CD4-positive, alpha-beta T cell treated with Interleukin-6 for 4 hours (primary cell): ENCODE measurements at regions not wholly inside any gene's neighbourhood (a gene's known extent, or its start where the extent isn't known, plus 50 kb on each side); places are given as distances from the start of the nearest gene placed in this dataset.

Experiments used
- DNase-seq: peaks from one replicate; pipeline ENCODE4 v3.0.0-alpha.2; 2020; ENCODE audit warnings: mixed read lengths

GRCh38 chr10:78794736-78795455 is 273.9 kb upstream of the ZMIZ1 start:
- DNase-seq, result no peak

DNA sequence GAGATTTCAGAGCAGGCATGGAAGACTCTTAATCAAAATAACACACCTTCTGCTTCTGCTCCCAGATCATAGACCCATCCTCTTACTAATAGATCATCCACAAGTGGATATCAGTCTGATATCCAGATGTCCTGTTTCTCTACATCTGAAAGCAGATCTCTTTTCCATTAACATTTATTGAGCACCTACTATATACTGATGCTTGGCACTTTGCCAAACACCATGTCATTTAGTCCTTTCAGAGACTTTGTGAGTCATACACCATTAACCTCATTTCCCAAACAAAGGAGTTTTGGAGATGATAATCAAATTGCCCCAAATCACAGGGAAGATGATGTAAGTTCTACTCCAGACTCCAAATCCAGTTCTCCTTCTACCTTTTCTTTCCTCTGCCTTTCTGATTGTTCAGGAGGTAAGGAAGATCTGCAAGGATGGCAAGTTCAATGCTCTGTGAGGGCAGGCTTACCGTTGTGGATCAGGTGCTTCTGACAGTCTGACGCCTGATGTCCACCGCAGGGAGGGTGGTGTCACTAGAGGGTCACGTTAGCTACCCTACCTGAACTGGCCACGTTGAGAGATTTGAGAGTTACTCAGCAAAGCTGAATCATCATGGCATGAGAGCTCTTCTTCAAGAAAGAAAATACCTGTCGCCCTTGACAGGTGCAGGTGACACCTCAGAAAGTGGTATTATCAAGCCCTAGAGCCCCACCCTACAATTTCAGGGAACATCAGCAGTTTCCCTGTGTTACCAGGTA is 269.6 kb upstream of the ZMIZ1 start:
- DNase-seq, result no peak

DNA sequence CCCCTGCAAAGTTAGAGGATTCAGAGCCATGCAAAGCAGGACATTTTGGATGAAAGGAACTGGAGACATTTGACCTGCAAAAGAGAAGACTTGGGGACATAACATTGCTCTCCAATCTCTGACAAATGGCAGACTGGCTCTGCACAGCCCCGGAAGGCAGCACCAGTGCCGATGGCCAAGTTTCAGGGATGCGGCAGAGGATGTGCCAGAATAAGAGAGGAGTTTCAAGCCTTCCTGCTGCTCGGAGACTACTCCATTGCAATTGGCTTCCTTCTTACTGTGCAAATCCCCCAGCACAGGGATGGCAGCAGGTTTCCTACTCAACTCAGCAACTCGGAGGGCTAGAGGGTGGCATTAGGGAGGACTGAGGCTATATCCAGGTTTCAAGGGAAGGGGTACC is 268.8 kb upstream of the ZMIZ1 start:
- DNase-seq, result no peak

GRCh38 chr10:78800535-78801320 is 268.0 kb upstream of the ZMIZ1 start:
- DNase-seq, result no peak

DNA sequence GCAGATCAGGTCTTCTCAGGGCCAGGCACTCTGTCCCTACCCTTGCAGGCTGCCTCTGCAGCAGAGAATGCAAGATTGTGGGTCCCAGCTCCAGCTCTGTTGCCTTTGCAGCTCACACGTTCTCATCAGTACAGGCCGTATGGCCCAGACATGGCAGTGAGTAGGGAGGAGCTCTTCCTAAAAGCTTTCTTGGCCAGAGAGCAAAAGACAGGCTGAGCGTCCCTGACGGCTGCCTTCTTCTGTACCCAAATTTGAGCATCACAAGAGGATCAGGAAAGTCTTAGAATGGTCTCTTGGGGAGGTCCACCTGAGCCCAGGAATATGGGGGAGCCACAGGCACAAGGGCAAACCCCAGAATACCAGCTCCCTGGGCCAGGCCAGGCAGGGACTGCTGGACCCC is 266.3 kb upstream of the ZMIZ1 start:
- DNase-seq, result no peak

DNA sequence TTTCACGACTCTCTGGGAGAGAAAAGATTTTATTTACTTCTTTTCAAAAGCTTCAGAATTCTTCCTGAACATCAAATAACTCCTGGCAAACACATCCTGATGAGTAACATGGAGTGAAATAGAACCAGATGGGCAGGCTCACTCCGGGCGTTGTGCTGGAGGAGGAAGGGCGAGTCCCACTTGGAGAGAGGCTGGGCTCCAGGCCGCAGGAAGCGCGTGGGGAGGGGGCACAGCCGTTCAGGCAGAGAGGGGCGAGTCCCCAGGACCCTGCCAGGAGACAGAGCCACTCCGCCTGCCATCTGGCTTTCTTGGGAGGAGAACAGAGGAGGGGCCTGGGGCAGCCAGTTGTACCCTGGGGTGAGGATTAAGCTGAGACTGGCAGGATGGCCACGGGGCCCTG is 265.9 kb upstream of the ZMIZ1 start:
- DNase-seq, result no peak

DNA sequence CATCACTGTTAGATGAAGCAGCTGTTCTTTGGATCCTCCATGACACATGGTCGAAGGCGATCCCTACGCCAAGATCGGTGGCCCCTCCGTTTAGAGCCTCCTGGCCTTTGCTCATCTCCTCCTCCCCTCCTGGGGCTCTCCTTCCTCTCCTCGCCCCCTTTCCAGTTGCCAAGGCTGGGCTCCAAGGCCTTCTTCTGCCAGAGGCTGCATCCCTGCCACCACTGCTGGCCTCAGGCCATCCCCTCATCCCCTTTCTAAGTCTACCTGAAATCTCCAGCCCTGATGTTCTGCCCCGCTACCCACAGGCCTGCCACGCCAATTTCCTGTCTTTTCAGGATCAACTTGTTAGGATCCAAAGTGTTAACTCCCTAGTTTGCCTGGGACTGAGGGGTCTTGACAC is 265.1 kb upstream of the ZMIZ1 start:
- DNase-seq, result no peak

GRCh38 chr10:78804411-78805032 is 264.2 kb upstream of the ZMIZ1 start:
- DNase-seq, result no peak

GRCh38 chr10:78805176-78805575 is 263.6 kb upstream of the ZMIZ1 start:
- no peak for DNase-seq

DNA sequence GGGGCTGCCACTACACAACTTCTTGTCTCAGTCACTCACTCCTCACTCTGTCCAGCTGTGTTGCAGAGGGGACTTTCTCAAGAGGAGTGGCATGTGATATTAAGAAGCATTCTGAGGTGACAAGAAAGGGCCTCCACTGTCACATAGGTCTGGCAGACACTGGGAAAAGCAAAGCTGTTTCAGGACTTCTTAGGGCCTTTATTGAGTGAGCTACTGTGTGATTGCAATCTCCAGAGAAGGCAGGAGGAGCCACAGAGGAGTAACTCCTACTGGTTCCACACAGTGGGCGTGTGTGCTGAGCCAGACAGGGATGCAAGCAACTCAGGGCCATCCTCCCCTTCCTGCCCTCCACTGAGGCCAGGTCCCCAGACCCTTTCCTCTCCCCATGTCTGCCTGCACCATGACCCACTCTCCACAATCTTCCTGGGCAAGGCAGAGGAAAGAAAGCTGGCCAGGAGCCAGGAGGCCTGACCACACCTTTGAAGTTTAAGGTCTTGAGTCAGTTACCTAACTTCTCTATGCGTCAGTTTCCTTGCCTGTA is 262.0 kb upstream of the ZMIZ1 start:
- no peak for DNase-seq

DNA sequence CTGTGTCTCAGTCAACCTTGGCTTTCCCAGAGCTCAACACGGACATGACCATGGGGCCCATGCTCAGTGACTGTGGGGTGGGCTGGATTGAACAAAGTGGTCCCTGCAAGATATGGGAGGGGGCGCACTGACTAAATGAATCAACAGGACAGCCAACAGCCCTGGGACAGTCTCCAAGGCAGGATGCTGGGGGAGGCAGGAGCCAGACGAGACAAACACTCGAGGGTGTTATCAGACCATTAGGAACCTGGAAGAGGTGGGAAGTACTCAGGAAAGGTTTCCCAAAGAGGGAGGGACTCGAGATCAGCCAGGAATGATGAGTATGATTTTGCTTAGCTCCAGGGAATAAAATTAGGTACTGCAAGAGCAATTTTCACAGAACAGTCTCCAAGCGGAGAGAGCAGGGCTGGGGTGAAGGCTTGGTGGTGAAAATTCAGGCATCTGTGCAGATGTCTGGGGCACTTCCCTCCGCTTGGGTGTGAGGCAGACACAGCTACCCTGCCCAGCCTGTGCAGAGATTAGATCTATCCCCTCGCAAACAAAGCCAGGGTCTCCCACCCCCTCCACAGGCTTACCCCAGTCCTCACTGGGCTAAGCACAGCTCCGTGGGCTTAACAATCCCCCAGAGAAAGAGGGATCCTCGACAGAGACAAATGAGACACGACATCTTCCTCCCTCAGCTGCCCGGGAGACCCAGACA is 261.1 kb upstream of the ZMIZ1 start:
- no peak for DNase-seq

DNA sequence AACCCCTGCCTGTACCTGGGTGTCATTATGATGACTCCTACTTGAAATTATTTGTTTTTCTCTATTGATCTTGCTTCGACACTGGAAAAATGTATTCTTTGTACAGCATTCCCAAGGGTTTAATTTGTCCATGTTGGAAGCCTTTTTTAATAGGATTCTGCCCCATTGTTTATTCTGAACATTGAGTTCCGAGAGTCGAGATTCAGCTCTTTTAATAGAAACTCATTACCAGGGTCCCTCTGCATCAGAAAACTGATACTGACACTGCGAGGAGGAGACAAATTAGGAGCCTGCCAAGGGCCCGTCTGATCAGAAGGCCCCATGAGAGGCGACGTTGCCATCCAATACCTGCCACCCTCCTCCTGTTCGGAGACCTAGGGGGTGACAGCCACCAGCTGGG is 260.5 kb upstream of the ZMIZ1 start:
- no peak for DNase-seq

GRCh38 chr10:78808736-78809367 is 259.9 kb upstream of the ZMIZ1 start:
- DNase-seq, result no peak

DNA sequence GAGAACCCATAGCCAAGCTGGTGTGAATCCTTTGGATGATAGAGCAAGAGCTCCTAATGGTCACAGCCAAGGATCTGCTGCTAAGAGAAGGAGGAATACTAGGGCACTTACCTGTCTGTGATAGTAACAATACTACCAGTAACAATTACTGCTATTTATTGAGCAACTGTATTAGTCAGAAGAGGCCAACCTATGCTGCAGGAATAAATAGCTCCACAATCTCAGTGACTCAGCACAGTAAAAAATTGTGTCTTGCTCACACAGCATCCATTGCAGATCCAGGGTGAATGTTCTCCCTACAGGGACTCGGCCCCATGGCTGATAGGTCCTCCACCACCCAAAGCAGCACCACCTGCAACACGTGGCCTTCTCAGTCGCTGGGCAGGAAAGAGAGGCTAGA is 257.6 kb upstream of the ZMIZ1 start:
- no peak for DNase-seq

GRCh38 chr10:78812571-78813318 is 256.0 kb upstream of the ZMIZ1 start:
- DNase-seq, result no peak

DNA sequence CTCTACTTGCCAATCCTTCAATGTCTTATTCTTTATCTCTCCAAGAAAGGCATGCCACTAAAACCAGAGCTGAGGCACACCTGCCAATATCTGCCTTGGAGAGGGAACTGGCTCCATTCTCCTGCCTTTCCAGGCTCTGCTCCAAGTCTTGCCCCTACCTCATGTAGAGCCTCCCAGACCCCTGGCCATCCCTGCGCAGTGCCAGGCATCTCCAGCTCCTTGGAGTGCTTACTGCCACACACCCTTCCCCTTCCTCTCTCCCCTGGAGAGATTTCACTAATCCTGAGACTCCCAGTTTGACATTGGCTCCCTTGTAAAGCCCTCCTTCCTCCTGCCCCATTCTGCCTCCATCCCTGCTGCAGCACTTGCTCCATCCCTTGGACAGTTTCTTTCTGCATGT is 255.2 kb upstream of the ZMIZ1 start:
- no peak for DNase-seq

DNA sequence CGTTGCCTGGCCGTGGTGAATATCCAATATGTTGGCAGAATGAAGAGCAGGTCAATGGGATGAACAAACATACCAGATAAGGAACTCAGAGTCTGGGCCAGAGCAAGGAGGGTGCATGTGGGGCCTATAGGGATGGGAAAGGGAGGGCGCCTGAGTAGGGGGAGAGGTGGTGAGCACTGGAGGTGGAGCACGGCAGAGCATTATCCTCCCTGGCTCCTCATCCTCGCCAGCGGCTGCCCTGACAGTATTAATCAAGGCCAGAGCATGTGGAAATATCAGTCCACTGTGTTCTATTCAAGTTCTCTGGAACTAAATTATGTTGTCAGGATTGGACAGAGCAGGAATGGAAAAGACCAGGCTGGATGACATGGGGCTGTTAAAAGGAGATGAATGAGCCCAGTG is 254.8 kb upstream of the ZMIZ1 start:
- DNase-seq, result no peak

- no peak for DNase-seq
Observed at GRCh38 chr10:78814407-78814806, 254.4 kb upstream of the ZMIZ1 start.

DNA sequence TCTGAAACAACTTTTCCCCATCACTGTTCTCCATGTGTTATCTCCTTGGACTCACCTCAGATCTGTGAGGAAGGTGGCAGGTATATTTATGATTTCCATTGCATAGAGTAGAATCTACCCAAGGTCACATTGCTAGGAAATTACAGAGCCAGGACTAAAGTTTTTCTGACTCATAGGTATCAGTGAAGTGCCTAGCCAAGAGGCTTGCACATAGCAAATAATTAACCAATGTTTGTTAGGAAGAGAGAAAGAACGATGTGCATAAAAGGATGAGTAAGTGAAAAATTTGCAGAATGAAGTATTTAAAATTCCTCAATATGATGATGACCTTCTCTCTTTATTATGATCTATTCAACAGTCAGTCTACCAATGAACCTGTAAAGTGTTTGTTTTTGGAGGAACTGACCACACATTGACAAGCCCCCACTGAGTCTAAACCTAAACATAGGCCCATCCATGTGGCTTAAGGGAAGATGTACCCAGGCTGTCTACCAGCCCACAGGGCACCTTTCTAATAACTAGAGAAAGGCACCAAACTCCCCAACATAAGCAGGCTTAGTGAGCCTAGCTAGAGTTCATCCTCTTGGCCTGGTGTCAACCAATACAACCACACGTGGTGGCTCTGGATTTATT is 252.9 kb upstream of the ZMIZ1 start:
- DNase-seq, result no peak

- no peak for DNase-seq
Observed at GRCh38 chr10:78817361-78817760, 251.4 kb upstream of the ZMIZ1 start.

- DNase-seq, result no peak
Observed at GRCh38 chr10:78817804-78818203, 251.0 kb upstream of the ZMIZ1 start.
